H1 (cell line): ENCODE measurements at regions not wholly inside any gene's neighbourhood (a gene's known extent, or its start where the extent isn't known, plus 50 kb on each side); places are given as distances from the start of the nearest gene placed in this dataset.

ENCODE experiments used
- CTCF ChIA-PET: fragments of 300-600 bp; sonication (Branson Sonifier 250); formaldehyde crosslinking; loops from one replicate; lab custom pipeline; 2021; ENCODE audit not compliant: partially characterized antibody; lab: Charles Lee
- POLR2A ChIA-PET: fragments of 300-600 bp; sonication (Branson Sonifier 250); formaldehyde crosslinking; loops from one replicate; lab custom pipeline; 2021; ENCODE audit warnings: inconsistent platforms; ENCODE audit not compliant: partially characterized antibody; lab: Charles Lee
- DNase-seq, 2 experiments: peaks; one replicate each; pipeline versions ENCODE4 v3.0.0 to v3.0.0-alpha.2; 2010 to 2022; ENCODE audit warnings: low spot score in 2 of 2, low read depth in 1 of 2, mixed read lengths in 1 of 2
- FAIRE-seq: peaks from 2 replicates; lab custom pipeline; 2011; peaks lifted over from hg19 to GRCh38; lab: Jason Lieb, UNC
- H2AFZ ChIP-seq: 2 replicates; pipeline ENCODE4 v1.8.1; 2012; ENCODE audit warnings: low read length, inconsistent platforms
- H2AK5ac ChIP-seq: 2 replicates; pipeline ENCODE4 v1.6.1; 2013; ENCODE audit warnings: low read depth, low read length
- H2BK120ac ChIP-seq: replicated peaks from 2 replicates; pipeline ENCODE3; 2013; ENCODE audit warnings: low read depth, low read length, inconsistent platforms
- H2BK12ac ChIP-seq: 2 replicates; pipeline ENCODE4 v1.6.1; 2013; ENCODE audit warnings: low read depth, low read length
- H2BK15ac ChIP-seq: 2 replicates; pipeline ENCODE4 v1.6.1; 2013; ENCODE audit warnings: low read length
- H2BK20ac ChIP-seq: 2 replicates; pipeline ENCODE4 v1.6.1; 2013; ENCODE audit warnings: low read length
- H2BK5ac ChIP-seq: 2 replicates; pipeline ENCODE4 v1.6.1; 2013; ENCODE audit warnings: low read depth, low read length
- H3K14ac ChIP-seq: 2 replicates; pipeline ENCODE4 v1.6.1; 2013; ENCODE audit warnings: inconsistent platforms; ENCODE audit not compliant: insufficient read length
- H3K18ac ChIP-seq: 2 replicates; pipeline ENCODE4 v1.6.1; 2013; ENCODE audit warnings: low read length; ENCODE audit errors: extremely low read depth
- H3K23ac ChIP-seq: 2 replicates; pipeline ENCODE4 v1.6.1; 2013; ENCODE audit warnings: inconsistent platforms; ENCODE audit not compliant: insufficient read length
- H3K23me2 ChIP-seq: 2 replicates; pipeline ENCODE4 v1.6.1; 2013; ENCODE audit warnings: low read depth, low read length
- H3K27ac ChIP-seq: 2 replicates; pipeline ENCODE4 v1.6.1; 2011; ENCODE audit warnings: low read depth, low read length, inconsistent platforms
- H3K27me3 ChIP-seq, 4 experiments: replicated peaks in 1 of 4; 1 replicate in 1 of 4; 2 replicates in 3 of 4; pipeline versions ENCODE4 v1.6.1 to v1.8.1; 2011 to 2013; ENCODE audit warnings: low read length in 3 of 4, mild to moderate bottlenecking in 3 of 4, inconsistent platforms in 2 of 4, mixed read lengths in 2 of 4, moderate library complexity in 1 of 4; ENCODE audit not compliant: control insufficient read depth in 3 of 4, insufficient read depth in 3 of 4; ENCODE audit errors: extremely low read depth in 1 of 4
- H3K36me3 ChIP-seq, 4 experiments: 2 replicates each; pipeline versions ENCODE4 v1.6.1 to v1.8.1; 2011 to 2013; ENCODE audit warnings: mild to moderate bottlenecking in 4 of 4, low read length in 3 of 4, moderate library complexity in 2 of 4, control low read depth in 1 of 4, inconsistent platforms in 1 of 4; ENCODE audit not compliant: insufficient read depth in 4 of 4, control insufficient read depth in 2 of 4
- H3K4ac ChIP-seq: replicated peaks from 2 replicates; pipeline ENCODE3; 2013; ENCODE audit warnings: low read length, low read depth, mixed read lengths, inconsistent platforms; ENCODE audit not compliant: insufficient read length
- H3K4me1 ChIP-seq, 4 experiments: replicated peaks in 1 of 4; 1 replicate in 1 of 4; 2 replicates in 3 of 4; pipeline versions ENCODE4 v1.6.1 to v1.8.1; 2011 to 2013; ENCODE audit warnings: low read length in 3 of 4, inconsistent platforms in 2 of 4, mixed read lengths in 1 of 4; ENCODE audit not compliant: insufficient read depth in 4 of 4, control insufficient read depth in 3 of 4
- H3K4me2 ChIP-seq, 2 experiments: 2 replicates each; pipeline versions ENCODE4 v1.6.1 to v1.8.1; 2011 to 2013; ENCODE audit warnings: low read depth in 2 of 2, low read length in 2 of 2, control low read depth in 1 of 2, inconsistent platforms in 1 of 2, mild to moderate bottlenecking in 1 of 2; ENCODE audit not compliant: insufficient read depth in 1 of 2
- H3K4me3 ChIP-seq, 4 experiments: fragments of 200-600, 300-600 bp in 1 of 4; sonication (generic), shearing (Covaris generic), sonication (Bioruptor Twin) in 1 of 4; 2 replicates each; pipeline versions ENCODE4 v1.5.1 to v1.8.1; 2011 to 2016; ENCODE audit warnings: low read length in 4 of 4, low read depth in 3 of 4, control low read depth in 2 of 4, inconsistent platforms in 2 of 4, mild to moderate bottlenecking in 2 of 4, mixed read lengths in 1 of 4, moderate library complexity in 1 of 4; ENCODE audit not compliant: insufficient read depth in 2 of 4; ENCODE audit errors: extremely low read depth in 1 of 4
- H3K56ac ChIP-seq: replicated peaks from 2 replicates; pipeline ENCODE3; 2013; ENCODE audit warnings: low read depth, mild to moderate bottlenecking, mixed read lengths, low read length, inconsistent platforms; ENCODE audit not compliant: insufficient read length
- H3K79me1 ChIP-seq: 2 replicates; pipeline ENCODE4 v1.6.1; 2013; ENCODE audit warnings: low read depth, low read length, control low read depth
- H3K79me2 ChIP-seq, 2 experiments: 2 replicates each; pipeline versions ENCODE4 v1.6.1 to v1.8.1; 2012 to 2013; ENCODE audit warnings: low read length in 2 of 2, mild to moderate bottlenecking in 2 of 2, inconsistent platforms in 1 of 2; ENCODE audit not compliant: insufficient read depth in 2 of 2, control insufficient read depth in 1 of 2
- H3K9ac ChIP-seq, 4 experiments: replicated peaks in 1 of 4; 1 replicate in 1 of 4; 2 replicates in 3 of 4; pipeline versions ENCODE4 v1.6.1 to v1.8.1; 2011 to 2013; ENCODE audit warnings: low read depth in 3 of 4, low read length in 3 of 4, control low read depth in 2 of 4, mild to moderate bottlenecking in 2 of 4, moderate library complexity in 2 of 4, inconsistent platforms in 1 of 4; ENCODE audit errors: extremely low read depth in 1 of 4
- H3K9me3 ChIP-seq, 2 experiments: 2 replicates each; pipeline versions ENCODE4 v1.6.1 to v1.8.1; 2012 to 2013; ENCODE audit warnings: mild to moderate bottlenecking in 2 of 2, moderate library complexity in 2 of 2, control low read depth in 1 of 2, inconsistent platforms in 1 of 2, low read depth in 1 of 2, low read length in 1 of 2, mixed read lengths in 1 of 2; ENCODE audit not compliant: insufficient read depth in 2 of 2
- H4K20me1 ChIP-seq, 2 experiments: replicated peaks in 1 of 2; 2 replicates each; pipeline versions ENCODE3 to v1.8.1; 2011 to 2013; ENCODE audit warnings: inconsistent platforms in 2 of 2, low read length in 2 of 2, mild to moderate bottlenecking in 1 of 2; ENCODE audit not compliant: insufficient read depth in 2 of 2, control insufficient read depth in 1 of 2
- H4K5ac ChIP-seq: 2 replicates; pipeline ENCODE4 v1.6.1; 2013; ENCODE audit warnings: low read length, low read depth, mixed read lengths, inconsistent platforms; ENCODE audit not compliant: insufficient read length
- H4K8ac ChIP-seq: 2 replicates; pipeline ENCODE4 v1.8.0; 2013; ENCODE audit warnings: mild to moderate bottlenecking, moderate library complexity, low read length, inconsistent platforms; ENCODE audit not compliant: insufficient read depth; ENCODE audit errors: extremely low read depth
- H4K91ac ChIP-seq: replicated peaks from 2 replicates; pipeline ENCODE3; 2013; ENCODE audit warnings: low read length, mixed read lengths, inconsistent platforms; ENCODE audit not compliant: insufficient read length
- RBBP5 ChIP-seq: IDR thresholded peaks from 2 replicates; pipeline ENCODE4 v1.7.1; 2012; ENCODE audit warnings: low read depth, mild to moderate bottlenecking, inconsistent platforms, low read length, moderate library complexity, borderline replicate concordance
- WGBS, 2 experiments: shearing (Covaris generic) in 1 of 2; methylation state at CpG; one replicate each; pipeline versions ENCODE4 v1.1.6 to v1.1.7; 2013 to 2015; ENCODE audit warnings: low lambda C conversion rate in 2 of 2, mixed read lengths in 2 of 2, inconsistent platforms in 1 of 2, low coverage in 1 of 2, missing lambda C conversion rate in 1 of 2; ENCODE audit not compliant: insufficient replicate concordance in 2 of 2, insufficient coverage in 1 of 2, insufficient read length in 1 of 2; ENCODE audit errors: extremely low coverage in 1 of 2, missing lambda C conversion rate in 1 of 2; 5-methylcytosine and 5-hydroxymethylcytosine counted together

GRCh38 chr11:130718120-130718519 is 198.2 kb downstream of the SNX19 start:
- Histone ChIP-seq H3K4me1 (no peaks in the 10 kb centered on the region), H3K14ac (no peak overlapping the region), H3K36me3 (no peaks in the 10 kb centered on the region), H3K4me3 (no peak overlapping the region), H4K20me1 (no peaks in the 10 kb centered on the region), H2BK12ac (no peak overlapping the region), H3K23ac (no peak overlapping the region), H3K79me2 (no peaks in the 10 kb centered on the region), H2BK20ac (no peak overlapping the region), H3K18ac (no peak overlapping the region), H3K9ac (no peak overlapping the region), H4K5ac (no peak overlapping the region), H3K4me2 (no peak overlapping the region), H3K9me3 (no peaks in the 10 kb centered on the region), H2BK5ac (no peak overlapping the region), H2AK5ac (no peak overlapping the region), H3K23me2 (no peaks in the 10 kb centered on the region), H2BK120ac (no peak overlapping the region), H3K27ac (no peak overlapping the region), H3K79me1 (no peaks in the 10 kb centered on the region), H3K27me3 (0 out of 7 replicates have a peak, but pooled peaks cover 0 to 2% (median 0%) of the 10 kb centered on the region in 4 experiments), H4K91ac (no peak overlapping the region), H3K56ac (no peak overlapping the region), H3K4ac (no peak overlapping the region), H4K8ac (no peak overlapping the region), H2AFZ (no peak overlapping the region), H2BK15ac (no peak overlapping the region)
- 86% methylated on average over 6 of the region's 6 CpGs; no CpG with 5 or more reads in 1 of the 2 experiments for WGBS, 2 experiments
- CTCF ChIA-PET, result interaction anchor here (0.9 kb wide), 1 partner anchor 206 kb away, joined by 4 read pairs; no protein-coding TSS in a partner anchor
- POLR2A ChIA-PET, result interaction anchor here (0.6 kb wide), 1 partner anchor 177 kb away, joined by 3 read pairs; no protein-coding TSS in a partner anchor
- DNase-seq (no peak), FAIRE-seq (no peak)
- TF ChIP-seq RBBP5, result no peak
